Mesendoderm (in vitro differentiated cells): ENCODE measurements at regions not wholly inside any gene's neighbourhood (a gene's known extent, or its start where the extent isn't known, plus 50 kb on each side); places are given as distances from the start of the nearest gene placed in this dataset. TPM values are rescaled to one million over a fixed set of nuclear protein-coding genes. Genes with fewer than 3 reads are reported as not detected.
A peak's percentile ranks its signal among the peaks of the same experiment; 100 is the strongest.
"Not testable (repeated sequence)": the region's sequence is repeated elsewhere in the genome, so short reads cannot be mapped to it uniquely, and the experiment has no call there.

Experiments used
- DNase-seq: peaks from one replicate; pipeline ENCODE4 v3.0.0; 2013
- H2AK5ac ChIP-seq: 2 replicates; pipeline ENCODE4 v1.6.1; 2013; ENCODE audit warnings: low read length, inconsistent platforms
- H2BK120ac ChIP-seq: 2 replicates; pipeline ENCODE4 v1.6.1; 2013; ENCODE audit warnings: low read depth, mild to moderate bottlenecking, low read length, moderate library complexity, mixed read lengths
- H2BK15ac ChIP-seq: replicated peaks from 2 replicates; pipeline ENCODE4 v1.6.1; 2013; ENCODE audit warnings: low read depth, mild to moderate bottlenecking, moderate library complexity
- H2BK5ac ChIP-seq: 2 replicates; pipeline ENCODE4 v1.6.1; 2013; ENCODE audit warnings: low read length, inconsistent platforms
- H3K18ac ChIP-seq: 2 replicates; pipeline ENCODE4 v1.6.1; 2013; ENCODE audit warnings: mild to moderate bottlenecking, low read length, mixed read lengths
- H3K23ac ChIP-seq: one replicate; pipeline ENCODE4 v1.6.1; 2013; ENCODE audit warnings: low read length
- H3K27ac ChIP-seq: 2 replicates; pipeline ENCODE4 v1.5.1; 2013; ENCODE audit warnings: low read depth, mild to moderate bottlenecking, inconsistent platforms, low read length, moderate library complexity
- H3K27me3 ChIP-seq: 2 replicates; pipeline ENCODE4 v1.6.1; 2013; ENCODE audit warnings: low read length, control low read depth, mild to moderate bottlenecking, inconsistent platforms; ENCODE audit not compliant: insufficient read depth, poor library complexity
- H3K36me3 ChIP-seq: 2 replicates; pipeline ENCODE4 v1.6.1; 2013; ENCODE audit warnings: low read length, inconsistent platforms; ENCODE audit not compliant: control insufficient read depth, insufficient read depth
- H3K4ac ChIP-seq: one replicate; pipeline ENCODE4 v1.6.1; 2013; ENCODE audit warnings: low read depth, mild to moderate bottlenecking, low read length, moderate library complexity
- H3K4me1 ChIP-seq: 2 replicates; pipeline ENCODE4 v1.6.1; 2013; ENCODE audit warnings: low read depth, low read length, inconsistent platforms; ENCODE audit not compliant: control insufficient read depth
- H3K4me2 ChIP-seq: 2 replicates; pipeline ENCODE4 v1.6.1; 2013; ENCODE audit warnings: low read length
- H3K4me3 ChIP-seq: 2 replicates; pipeline ENCODE4 v1.5.1; 2013; ENCODE audit warnings: mild to moderate bottlenecking, low read length
- H3K56ac ChIP-seq: one replicate; pipeline ENCODE4 v1.6.1; 2013; ENCODE audit warnings: low read length
- H3K79me1 ChIP-seq: 2 replicates; pipeline ENCODE4 v1.6.1; 2013; ENCODE audit warnings: low read length, inconsistent platforms
- H3K79me2 ChIP-seq: 2 replicates; pipeline ENCODE4 v1.6.1; 2013; ENCODE audit warnings: mild to moderate bottlenecking, low read length; ENCODE audit not compliant: control insufficient read depth, insufficient read depth
- H3K9ac ChIP-seq: 2 replicates; pipeline ENCODE4 v1.6.1; 2013; ENCODE audit warnings: low read length, inconsistent platforms
- H4K5ac ChIP-seq: one replicate; pipeline ENCODE4 v1.6.1; 2013; ENCODE audit warnings: low read length
- H4K8ac ChIP-seq: one replicate; pipeline ENCODE4 v1.6.1; 2013; ENCODE audit warnings: low read depth, mild to moderate bottlenecking, control low read depth, low read length, moderate library complexity
- WGBS: extraction: QIAGEN DNeasy Blood & Tissue Kit; methylation state at CpG from one replicate; pipeline ENCODE4 v1.1.7; 2013; ENCODE audit warnings: low lambda C conversion rate, missing lambda C conversion rate; ENCODE audit not compliant: insufficient coverage; ENCODE audit errors: extremely low coverage; 5-methylcytosine and 5-hydroxymethylcytosine counted together
- small RNA-seq: library from polyadenylated mRNA; stranded (forward); fragments of <200 nt; extraction: miRNeasy Mini kit (QIAGEN cat#:217004); gene quantifications from one replicate; pipeline ENCODE3, GENCODE V24; 2013; ENCODE audit not compliant: insufficient read depth

- not testable (repeated sequence) for DNase-seq, H3K56ac ChIP-seq, H3K79me1 ChIP-seq, H3K4ac ChIP-seq, H2BK15ac ChIP-seq, H2BK120ac ChIP-seq, H3K4me1 ChIP-seq, H3K23ac ChIP-seq, H3K9ac ChIP-seq, H3K27me3 ChIP-seq, H4K8ac ChIP-seq, H3K18ac ChIP-seq, H3K4me2 ChIP-seq, H3K4me3 ChIP-seq, H3K79me2 ChIP-seq, H4K5ac ChIP-seq, H3K36me3 ChIP-seq, H2AK5ac ChIP-seq, H2BK5ac ChIP-seq, H3K27ac ChIP-seq
- no CpG with 5 or more reads among the region's 2 CpGs for WGBS
Observed at GRCh38 chr15:44900796-44901195, 55.7 kb upstream of the TERB2 start.

DNA sequence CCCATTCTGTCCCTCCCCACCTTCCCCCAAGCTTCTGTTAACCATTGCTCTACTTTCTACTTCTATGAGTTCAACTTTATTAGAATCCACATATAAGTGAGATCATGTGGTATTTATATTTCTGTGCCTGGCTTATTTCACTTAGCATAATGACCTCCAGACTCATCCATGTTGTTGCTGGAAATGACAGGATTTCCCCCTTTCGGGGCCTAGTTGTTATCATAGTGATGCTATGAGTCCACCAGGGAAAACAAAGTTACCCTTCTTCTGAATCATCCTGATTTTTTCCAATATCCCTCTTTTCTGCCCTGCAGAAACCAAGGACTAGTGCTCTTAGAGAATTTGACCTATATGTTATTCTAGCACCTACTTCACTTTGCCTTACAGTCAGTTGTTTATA, 53.2 kb upstream of the TERB2 start:
- H3K18ac ChIP-seq, H3K79me1 ChIP-seq, H3K23ac ChIP-seq, H3K56ac ChIP-seq, H2BK120ac ChIP-seq, H3K9ac ChIP-seq, H3K4me1 ChIP-seq, DNase-seq, H3K36me3 ChIP-seq, H4K8ac ChIP-seq, H3K4ac ChIP-seq, H3K4me3 ChIP-seq, H3K4me2 ChIP-seq, H2BK15ac ChIP-seq, H2BK5ac ChIP-seq, H3K79me2 ChIP-seq, H4K5ac ChIP-seq, H3K27ac ChIP-seq, H3K27me3 ChIP-seq, H2AK5ac ChIP-seq: not testable (repeated sequence)
- WGBS = no CpG with 5 or more reads among the region's 1 CpG

DNA sequence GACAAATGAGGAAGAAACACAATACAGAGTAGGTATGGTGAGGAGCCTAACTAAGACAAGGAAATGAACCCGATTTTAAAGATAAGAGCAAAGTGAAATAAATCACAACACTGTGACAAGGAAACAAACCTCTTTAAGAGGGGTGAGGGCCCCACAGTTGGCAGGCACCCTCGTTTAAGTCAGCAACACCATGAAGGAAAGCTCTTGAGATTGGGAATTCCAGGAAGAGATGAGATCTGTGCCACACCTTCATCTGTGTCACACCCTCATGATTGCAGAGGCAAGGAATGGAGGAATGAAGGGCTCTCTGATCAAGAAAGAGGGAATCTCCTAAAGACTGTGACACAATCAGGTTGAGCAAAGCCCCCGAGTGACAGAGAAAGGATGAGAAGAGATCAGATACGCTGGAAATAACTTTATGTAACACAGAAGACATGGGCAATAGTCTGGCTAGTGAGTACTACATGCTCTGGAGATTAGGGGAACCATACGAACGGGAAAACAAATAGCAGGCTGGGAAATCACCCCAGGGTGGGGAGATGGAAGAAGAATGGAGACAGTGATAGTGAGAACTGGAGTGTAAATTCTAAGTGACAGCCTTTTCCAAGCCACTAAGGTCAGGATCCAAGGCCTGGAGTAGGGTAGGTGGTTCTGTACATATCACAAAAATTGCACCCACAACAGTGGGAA, 51.7 kb upstream of the TERB2 start:
- not testable (repeated sequence) for H3K56ac ChIP-seq, H3K18ac ChIP-seq, H3K4me1 ChIP-seq, H3K79me1 ChIP-seq, H2AK5ac ChIP-seq, H4K8ac ChIP-seq, H3K4me3 ChIP-seq, H3K36me3 ChIP-seq, H2BK120ac ChIP-seq, H3K9ac ChIP-seq, H3K4ac ChIP-seq, H2BK5ac ChIP-seq, H3K23ac ChIP-seq, H2BK15ac ChIP-seq, H3K4me2 ChIP-seq, H3K79me2 ChIP-seq, H3K27ac ChIP-seq, H4K5ac ChIP-seq, H3K27me3 ChIP-seq
- no CpG with 5 or more reads among the region's 6 CpGs for WGBS
- DNase-seq = peak; percentile 1

Small RNAs in the stretch of these regions (small RNA-seq; reads per million reads assigned to genes)
- gene RF00019 = not detected
- not detected for gene RNU1-119P
